Colonic mucosa (tissue), 4 donors: ENCODE measurements at regions not wholly inside any gene's neighbourhood (a gene's known extent, or its start where the extent isn't known, plus 50 kb on each side); places are given as distances from the start of the nearest gene placed in this dataset.

Source experiments
- DNase-seq: peaks from one replicate; pipeline ENCODE4 v3.0.0-alpha.2; 2020
- H3K27ac ChIP-seq: fragments of 200-600 bp; one replicate; pipeline ENCODE4 v1.8.0; 2021
- H3K27me3 ChIP-seq: fragments of 200-600 bp; one replicate; pipeline ENCODE4 v1.8.0; 2021
- H3K36me3 ChIP-seq: fragments of 200-600 bp; one replicate; pipeline ENCODE4 v1.8.0; 2021
- H3K4me1 ChIP-seq: fragments of 200-600 bp; one replicate; pipeline ENCODE4 v1.8.0; 2021; ENCODE audit warnings: mild to moderate bottlenecking
- H3K4me3 ChIP-seq: fragments of 200-600 bp; one replicate; pipeline ENCODE4 v1.8.0; 2021
- H3K9ac ChIP-seq, 2 donors: one replicate each; pipeline ENCODE4 v1.7.0; 2013; ENCODE audit warnings: control low read depth in 2 of 2, low read depth in 2 of 2, low read length in 2 of 2
- H3K9me3 ChIP-seq: fragments of 200-600 bp; one replicate; pipeline ENCODE4 v1.8.0; 2021
- CTCF ChIP-seq: fragments of 200-600 bp; IDR thresholded peaks from one replicate; pipeline ENCODE4 v1.8.0; 2022; ENCODE audit warnings: antibody characterized with exemption, mild to moderate bottlenecking
- intact Hi-C: fragments of 100-400 bp; cut with DNase I; formaldehyde crosslinking; loops from one replicate; pipeline ENCODE4 v1.14.1; 2022
- donor health status: healthy.
- donor health status: DM: no; HTN: no; CAD: no.
- donor health status: DM: no; HTN: no; CAD: no.

- Histone ChIP-seq H3K27ac (no peak overlapping the region), H3K27me3 (no peaks in the 10 kb centered on the region), H3K4me3 (no peak overlapping the region), H3K36me3 (no peaks in the 10 kb centered on the region), H3K9ac (no peak overlapping the region), H3K4me1 (no peaks in the 10 kb centered on the region), H3K9me3 (no peaks in the 10 kb centered on the region)
- TF ChIP-seq CTCF, result no peak
- intact Hi-C loops, result no loop called here
- no peak for DNase-seq
Observed at GRCh38 chr2:223273995-223274394, 222.0 kb downstream of the KCNE4 start.

GRCh38 chr2:223282221-223282620, 230.2 kb downstream of the KCNE4 start:
- Histone ChIP-seq H3K36me3 (no peaks in the 10 kb centered on the region), H3K4me3 (no peak overlapping the region), H3K4me1 (no peaks in the 10 kb centered on the region), H3K9ac (no peak overlapping the region), H3K27ac (no peak overlapping the region), H3K9me3 (no peaks in the 10 kb centered on the region), H3K27me3 (no peaks in the 10 kb centered on the region)
- intact Hi-C loops, result no loop called here
- DNase-seq, result no peak
- no peak for TF ChIP-seq CTCF

- no peak for DNase-seq
- TF ChIP-seq CTCF, result no peak
- Histone ChIP-seq H3K4me3 (no peak overlapping the region), H3K4me1 (no peaks in the 10 kb centered on the region), H3K36me3 (no peaks in the 10 kb centered on the region), H3K9ac (no peak overlapping the region), H3K27ac (no peak overlapping the region), H3K9me3 (no peaks in the 10 kb centered on the region), H3K27me3 (no peaks in the 10 kb centered on the region)
- intact Hi-C loops, result no loop called here
Observed at GRCh38 chr2:223283329-223283728, 231.3 kb downstream of the KCNE4 start.

DNA sequence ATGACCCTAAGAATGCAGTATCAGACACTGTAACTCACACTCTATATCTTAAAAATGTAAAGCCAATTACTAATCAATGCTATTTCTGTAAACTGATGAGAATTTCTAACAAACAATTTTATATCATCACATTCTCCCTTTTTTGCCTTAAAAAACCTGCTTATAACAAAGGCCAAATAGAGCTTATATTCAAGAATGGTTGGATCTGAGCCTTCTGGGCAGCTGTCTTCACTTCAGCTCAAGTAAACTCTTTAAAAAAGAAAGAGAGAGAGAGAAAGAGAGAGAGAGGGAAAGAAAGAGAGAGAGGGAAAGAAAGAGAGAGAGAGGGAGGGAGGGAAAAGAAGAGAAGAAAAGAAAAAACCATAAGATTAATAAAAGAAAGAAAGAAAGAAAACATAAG, 231.8 kb downstream of the KCNE4 start:
- Histone ChIP-seq H3K27me3 (no peaks in the 10 kb centered on the region), H3K9ac (no peak overlapping the region), H3K9me3 (no peaks in the 10 kb centered on the region), H3K4me1 (no peaks in the 10 kb centered on the region), H3K4me3 (no peak overlapping the region), H3K27ac (no peak overlapping the region), H3K36me3 (no peaks in the 10 kb centered on the region)
- intact Hi-C loops, result no loop called here
- DNase-seq, result no peak
- TF ChIP-seq CTCF, result no peak

DNA sequence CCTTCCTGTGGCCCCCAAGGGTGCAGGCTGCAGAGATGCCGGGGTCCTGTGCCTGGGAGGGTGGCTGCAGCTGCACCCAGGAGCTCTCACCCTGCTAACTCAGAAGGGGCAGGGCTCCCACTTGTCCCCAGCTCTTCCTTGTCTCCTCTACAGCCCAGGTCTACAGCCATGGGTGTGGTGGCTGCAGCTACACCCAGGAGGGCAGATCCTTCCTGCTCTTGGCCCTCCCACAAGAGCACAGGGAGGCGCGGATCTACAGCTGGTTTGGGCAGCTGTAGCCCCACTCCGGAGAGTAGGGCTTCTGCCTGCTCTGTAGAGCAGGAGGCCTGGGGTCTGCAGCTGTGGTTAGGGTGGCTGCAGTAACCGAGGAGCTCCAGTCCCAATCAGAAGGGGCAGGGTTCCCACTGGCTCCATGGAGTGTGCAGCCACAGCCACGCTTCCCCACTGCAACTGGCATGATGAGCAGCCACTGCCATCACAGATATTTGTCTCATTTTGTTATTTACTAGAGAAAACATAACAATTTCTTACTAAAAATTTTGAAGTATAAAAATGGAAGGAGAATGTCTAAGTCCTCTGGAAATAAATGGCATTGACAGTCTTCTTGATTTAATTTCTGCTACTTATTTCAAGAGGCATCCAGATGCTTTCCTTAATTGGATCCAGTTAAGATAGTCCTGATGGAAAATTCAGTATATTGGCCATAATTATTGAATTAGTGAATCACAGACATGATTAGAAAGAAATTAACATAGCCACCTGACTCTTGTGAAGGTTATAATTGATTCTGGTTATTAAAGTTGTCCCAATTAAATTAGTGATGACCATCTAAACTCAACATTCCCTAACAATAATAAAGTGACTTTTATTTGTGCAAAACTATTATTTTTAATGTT, 233.6 kb downstream of the KCNE4 start:
- H3K27ac ChIP-seq, result no peak overlapping the region
- no peaks in the 10 kb centered on the region for H3K27me3 ChIP-seq
- H3K4me3 ChIP-seq, result no peak overlapping the region
- no peaks in the 10 kb centered on the region for H3K4me1 ChIP-seq
- TF ChIP-seq CTCF, result no peak
- no peak overlapping the region for H3K9ac ChIP-seq
- no peaks in the 10 kb centered on the region for H3K36me3 ChIP-seq
- no peak for DNase-seq
- intact Hi-C loops, result no loop called here
- H3K9me3 ChIP-seq, result no peaks in the 10 kb centered on the region
